DND-41 (cell line): ENCODE measurements at regions not wholly inside any gene's neighbourhood (a gene's known extent, or its start where the extent isn't known, plus 50 kb on each side); places are given as distances from the start of the nearest gene placed in this dataset.

Experiments
- ATAC-seq: fragments of 200-7000 bp; cut with Tn5 transposase; 3 replicates; pipeline ENCODE4 v1.9.1; 2021; ENCODE audit warnings: low read depth; ENCODE audit not compliant: insufficient read depth
- DNase-seq: peaks from one replicate; pipeline ENCODE4 v3.0.0-alpha.2; 2020
- H2AFZ ChIP-seq: 2 replicates; pipeline ENCODE4 v1.6.0; 2012; ENCODE audit warnings: low read depth, low read length
- H3K27ac ChIP-seq: 2 replicates; pipeline ENCODE4 v1.5.1; 2012; ENCODE audit warnings: low read length, inconsistent platforms
- H3K27me3 ChIP-seq: fragments of 200-600 bp; sonication (generic); 2 replicates; pipeline ENCODE4 v1.6.0; 2012; ENCODE audit warnings: low read length, mild to moderate bottlenecking, inconsistent platforms; ENCODE audit not compliant: insufficient read depth, poor library complexity
- H3K36me3 ChIP-seq: 2 replicates; pipeline ENCODE4 v1.5.1; 2012; ENCODE audit warnings: low read length, inconsistent platforms; ENCODE audit not compliant: insufficient read depth
- H3K4me1 ChIP-seq: 2 replicates; pipeline ENCODE4 v1.5.1; 2012; ENCODE audit warnings: mild to moderate bottlenecking, low read length; ENCODE audit not compliant: insufficient read depth
- H3K4me2 ChIP-seq: 2 replicates; pipeline ENCODE4 v1.6.0; 2012; ENCODE audit warnings: mild to moderate bottlenecking, moderate library complexity, low read length, inconsistent platforms; ENCODE audit not compliant: insufficient read depth
- H3K4me3 ChIP-seq, 2 experiments: fragments of 200-600 bp in 1 of 2; shearing (Covaris generic) in 1 of 2; 2 replicates each; pipeline ENCODE4 v1.5.1; 2012 to 2016; ENCODE audit warnings: inconsistent platforms in 2 of 2, low read length in 2 of 2, mild to moderate bottlenecking in 2 of 2, low read depth in 1 of 2, moderate library complexity in 1 of 2
- H3K79me2 ChIP-seq: 2 replicates; pipeline ENCODE4 v1.6.0; 2012; ENCODE audit warnings: low read length, inconsistent platforms; ENCODE audit not compliant: insufficient read depth
- H3K9ac ChIP-seq: 2 replicates; pipeline ENCODE4 v1.6.0; 2012; ENCODE audit warnings: low read depth, mild to moderate bottlenecking, inconsistent platforms, low read length, moderate library complexity
- H3K9me3 ChIP-seq: 2 replicates; pipeline ENCODE4 v1.5.1; 2012; ENCODE audit warnings: low read length, moderate library complexity, mild to moderate bottlenecking, inconsistent platforms; ENCODE audit not compliant: insufficient read depth, severe bottlenecking
- H4K20me1 ChIP-seq: 2 replicates; pipeline ENCODE4 v1.6.0; 2012; ENCODE audit warnings: low read length; ENCODE audit not compliant: insufficient read depth
- CTCF ChIP-seq: IDR thresholded peaks from 2 replicates; pipeline ENCODE4 v1.5.1; 2012; ENCODE audit warnings: borderline replicate concordance, low read length, moderate library complexity, mild to moderate bottlenecking; ENCODE audit not compliant: poor library complexity, severe bottlenecking; ENCODE audit errors: extremely low read depth
- EZH2 ChIP-seq: IDR thresholded peaks from 3 replicates; pipeline ENCODE4 v1.6.1; 2012; ENCODE audit warnings: borderline replicate concordance, low read depth, mild to moderate bottlenecking, moderate library complexity, low read length, inconsistent platforms; ENCODE audit not compliant: severe bottlenecking

GRCh38 chr22:22187299-22187698 lies 57.3 kb upstream of the VPREB1 start:
- TF ChIP-seq CTCF (no peak), EZH2 (no peak)

GRCh38 chr22:22185844-22186499 lies 58.6 kb upstream of the VPREB1 start:
- H3K9me3 ChIP-seq, result no peaks in the 10 kb centered on the region
- DNase-seq (no peak), ATAC-seq (no peak)
- H3K4me3 ChIP-seq, result no peak overlapping the region
- no peaks in the 10 kb centered on the region for H3K79me2 ChIP-seq
- H2AFZ ChIP-seq, result no peak overlapping the region
- no peak overlapping the region for H3K27ac ChIP-seq
- no peak overlapping the region for H3K9ac ChIP-seq
- H3K4me2 ChIP-seq, result no peak overlapping the region
- TF ChIP-seq EZH2 (no peak), CTCF (no peak)
- no peaks in the 10 kb centered on the region for H4K20me1 ChIP-seq
- no peaks in the 10 kb centered on the region for H3K36me3 ChIP-seq
- no peaks in the 10 kb centered on the region for H3K4me1 ChIP-seq
- peaks cover 8% of the 10 kb centered on the region for H3K27me3 ChIP-seq

More at GRCh38 chr22:22187299-22187698, 57.3 kb upstream of the VPREB1 start:
- Histone ChIP-seq H3K36me3 (no peaks in the 10 kb centered on the region), H2AFZ (no peak overlapping the region), H3K4me3 (no peak overlapping the region), H3K4me2 (no peak overlapping the region), H3K79me2 (no peaks in the 10 kb centered on the region), H3K9me3 (no peaks in the 10 kb centered on the region), H3K27me3 (peaks cover 8% of the 10 kb centered on the region), H4K20me1 (no peaks in the 10 kb centered on the region), H3K4me1 (no peaks in the 10 kb centered on the region), H3K27ac (no peak overlapping the region), H3K9ac (no peak overlapping the region)
- no peak for ATAC-seq
- no peak for DNase-seq

- TF ChIP-seq CTCF (no peak), EZH2 (no peak)
- ATAC-seq, result no peak
These were observed 59.4 kb upstream of the VPREB1 start for GRCh38 chr22:22185217-22185616.

More at GRCh38 chr22:22185217-22185616, 59.4 kb upstream of the VPREB1 start:
- Histone ChIP-seq H4K20me1 (no peaks in the 10 kb centered on the region), H3K4me1 (no peaks in the 10 kb centered on the region), H3K9me3 (no peaks in the 10 kb centered on the region), H3K27me3 (peaks cover 8% of the 10 kb centered on the region), H3K9ac (no peak overlapping the region), H3K4me2 (no peak overlapping the region), H3K79me2 (no peaks in the 10 kb centered on the region), H3K4me3 (no peak overlapping the region), H2AFZ (no peak overlapping the region), H3K36me3 (no peaks in the 10 kb centered on the region), H3K27ac (no peak overlapping the region)
- DNase-seq, result no peak
